ENCODE measurements at regions not wholly inside any gene's neighbourhood (a gene's known extent, or its start where the extent isn't known, plus 50 kb on each side); places are given as distances from the start of the nearest gene placed in this dataset.

DNA sequence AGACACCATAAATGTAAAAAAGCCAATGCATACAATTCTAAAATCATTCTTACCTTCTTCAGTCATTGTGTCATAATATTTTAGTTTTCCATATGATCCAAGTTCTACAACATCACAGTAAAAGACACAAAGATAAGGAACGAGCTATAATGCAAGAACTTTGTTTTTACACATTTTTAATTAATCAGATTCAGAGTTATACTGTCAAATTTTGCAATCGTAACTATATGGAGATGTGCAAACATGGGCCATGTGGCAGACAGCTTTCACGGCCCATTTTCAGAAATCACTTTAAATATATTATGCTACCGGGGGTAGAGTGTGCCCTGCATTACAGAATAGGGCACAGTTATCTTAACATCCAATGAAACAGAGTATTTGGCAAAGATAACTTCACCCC is 188.4 kb downstream of the ACER2 start:
- WGBS (ENCODE audit: extremely low coverage, insufficient read length, low lambda C conversion rate) = no CpG with 5 or more reads among the region's 4 CpGs
- H4K91ac ChIP-seq (ENCODE audit: insufficient read length, low read depth, low read length) = no peak overlapping the region
- no peak overlapping the region for H4K5ac ChIP-seq (ENCODE audit: insufficient read length, low read depth, low read length)
- no peak overlapping the region for H3K4ac ChIP-seq (ENCODE audit: low read depth, low read length)
- no peak overlapping the region for H4K8ac ChIP-seq (replicated peaks; ENCODE audit: insufficient read length, low read depth, low read length)
- H3K79me1 ChIP-seq (ENCODE audit: insufficient read depth, low read depth, low read length, poor library complexity, severe bottlenecking) = no peaks in the 10 kb centered on the region
- no peak overlapping the region for H2BK5ac ChIP-seq (ENCODE audit: insufficient read length, low read length)
- TF ChIP-seq, protein P1, sequence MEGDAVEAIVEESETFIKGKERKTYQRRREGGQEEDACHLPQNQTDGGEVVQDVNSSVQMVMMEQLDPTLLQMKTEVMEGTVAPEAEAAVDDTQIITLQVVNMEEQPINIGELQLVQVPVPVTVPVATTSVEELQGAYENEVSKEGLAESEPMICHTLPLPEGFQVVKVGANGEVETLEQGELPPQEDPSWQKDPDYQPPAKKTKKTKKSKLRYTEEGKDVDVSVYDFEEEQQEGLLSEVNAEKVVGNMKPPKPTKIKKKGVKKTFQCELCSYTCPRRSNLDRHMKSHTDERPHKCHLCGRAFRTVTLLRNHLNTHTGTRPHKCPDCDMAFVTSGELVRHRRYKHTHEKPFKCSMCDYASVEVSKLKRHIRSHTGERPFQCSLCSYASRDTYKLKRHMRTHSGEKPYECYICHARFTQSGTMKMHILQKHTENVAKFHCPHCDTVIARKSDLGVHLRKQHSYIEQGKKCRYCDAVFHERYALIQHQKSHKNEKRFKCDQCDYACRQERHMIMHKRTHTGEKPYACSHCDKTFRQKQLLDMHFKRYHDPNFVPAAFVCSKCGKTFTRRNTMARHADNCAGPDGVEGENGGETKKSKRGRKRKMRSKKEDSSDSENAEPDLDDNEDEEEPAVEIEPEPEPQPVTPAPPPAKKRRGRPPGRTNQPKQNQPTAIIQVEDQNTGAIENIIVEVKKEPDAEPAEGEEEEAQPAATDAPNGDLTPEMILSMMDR (conservative IDR thresholded peaks at IDR 0.05) = no peak
- H3K23ac ChIP-seq (ENCODE audit: insufficient read length, low read depth, low read length) = no peak overlapping the region
- no peaks in the 10 kb centered on the region for H3K27me3 ChIP-seq (ENCODE audit: insufficient read depth, low read length)
- H3K4me3 Mint-ChIP-seq = no peak overlapping the region
- DNase-seq = no peak
- no peaks in the 10 kb centered on the region for H3K9me3 ChIP-seq (ENCODE audit: control insufficient read depth, low read depth, low read length)
- H3K27ac ChIP-seq (ENCODE audit: insufficient read length, low read depth, low read length) = no peak overlapping the region
- no peaks in the 10 kb centered on the region for H4K20me1 ChIP-seq (ENCODE audit: control insufficient read depth, insufficient read depth, insufficient read length)
- no peak overlapping the region for H3K27ac Mint-ChIP-seq
- H2BK15ac ChIP-seq (ENCODE audit: low read depth, low read length) = no peak overlapping the region
- peaks cover 0 to 8% (median 4%) of the 10 kb centered on the region in 3 experiments; a peak in 3 of 7 replicates for H3K36me3 Mint-ChIP-seq (ENCODE audit: insufficient read depth in 1 of 3, low read depth in 3 of 3)
- H2BK120ac ChIP-seq (ENCODE audit: low read depth, low read length, poor library complexity, severe bottlenecking) = no peak overlapping the region
- no peak overlapping the region for H2BK20ac ChIP-seq (ENCODE audit: low read depth, low read length, poor library complexity, severe bottlenecking)
- H3K4me1 ChIP-seq (ENCODE audit: insufficient read depth, low read length) = no peaks in the 10 kb centered on the region
- no peak overlapping the region for H3K9ac ChIP-seq (ENCODE audit: extremely low read depth, insufficient read length, low read length)
- no peaks in the 10 kb centered on the region for H3K27me3 Mint-ChIP-seq (ENCODE audit: low read depth)
- peaks cover 2 to 3% of the 10 kb centered on the region in 2 experiments; a peak in 1 of 4 replicates for H3K4me1 Mint-ChIP-seq
- H3K9me3 Mint-ChIP-seq = no peaks in the 10 kb centered on the region; a peak in 2 of 5 replicates
- no peaks in the 10 kb centered on the region for H3K23me2 ChIP-seq (ENCODE audit: insufficient read length, low read depth, low read length, poor library complexity, severe bottlenecking)
- no peak overlapping the region for H3K4me2 ChIP-seq (ENCODE audit: insufficient read depth, insufficient read length, low read length)
- H2AK5ac ChIP-seq (ENCODE audit: insufficient read length, low read length) = no peak overlapping the region
- no peak overlapping the region for H3K56ac ChIP-seq (ENCODE audit: insufficient read length, low read depth, low read length)
- no peak overlapping the region for H2AFZ ChIP-seq (ENCODE audit: low read length)
- no peak overlapping the region for H2BK12ac ChIP-seq (ENCODE audit: insufficient read length, low read depth, low read length)
- no peak overlapping the region for H3K18ac ChIP-seq (ENCODE audit: insufficient read length, low read depth, low read length)
- no peak overlapping the region for H3T11ph ChIP-seq (ENCODE audit: low read length)
- no peak overlapping the region for H3K14ac ChIP-seq (ENCODE audit: insufficient read depth, low read length)
- no peaks in the 10 kb centered on the region for H3K79me2 ChIP-seq (ENCODE audit: insufficient read depth, low read length)
